ENCODE measurements at regions not wholly inside any gene's neighbourhood (a gene's known extent, or its start where the extent isn't known, plus 50 kb on each side); places are given as distances from the start of the nearest gene placed in this dataset.

- DNase-seq: no peak
These were observed 182.9 kb downstream of the KIF26A start for GRCh38 chr14:104321088-104321801.

DNA sequence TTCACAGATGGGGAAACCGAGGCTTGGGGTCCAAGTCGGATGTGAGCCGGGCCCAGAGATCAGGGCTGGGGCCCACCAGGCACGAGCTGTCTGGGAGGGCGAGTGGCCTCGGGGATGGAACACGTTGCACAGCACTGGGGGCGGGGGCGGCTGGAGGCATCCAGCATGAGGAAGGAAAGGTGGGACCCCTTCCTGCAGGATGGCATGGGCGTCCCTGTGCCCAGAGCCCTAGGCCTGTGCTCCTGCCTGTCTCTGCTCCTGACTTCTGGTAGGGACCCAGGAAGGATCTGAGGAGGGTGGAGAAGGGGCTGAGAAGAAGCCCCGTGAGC lies 183.4 kb downstream of the KIF26A start:
- no peak for DNase-seq

GRCh38 chr14:104322531-104323366 lies 184.4 kb downstream of the KIF26A start:
- no peak for DNase-seq

GRCh38 chr14:104323551-104324175 lies 185.3 kb downstream of the KIF26A start:
- no peak for DNase-seq

DNA sequence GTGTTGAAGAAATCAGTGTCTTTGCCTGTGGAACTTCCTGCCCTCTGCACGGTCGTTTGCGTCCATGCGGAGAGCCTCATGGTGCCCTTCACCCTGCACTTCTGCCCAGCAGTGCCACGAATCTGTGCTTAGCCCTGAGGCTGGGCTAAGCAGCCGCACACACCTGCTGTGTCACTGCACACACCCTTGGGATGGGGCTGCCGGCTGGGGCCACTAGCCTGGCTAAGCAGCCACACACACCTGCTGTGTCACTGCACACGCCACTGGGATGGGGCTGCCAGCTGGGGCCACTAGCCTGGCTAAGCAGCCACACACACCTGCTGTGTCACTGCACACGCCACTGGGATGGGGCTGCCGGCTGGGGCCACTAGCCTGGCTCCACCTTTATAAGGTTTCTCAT lies 188.5 kb downstream of the KIF26A start:
- DNase-seq: no peak

GRCh38 chr14:104328607-104329006 lies 190.2 kb downstream of the KIF26A start:
- no peak for DNase-seq

GRCh38 chr14:104329793-104330192 lies 191.4 kb downstream of the KIF26A start:
- no peak for DNase-seq

DNA sequence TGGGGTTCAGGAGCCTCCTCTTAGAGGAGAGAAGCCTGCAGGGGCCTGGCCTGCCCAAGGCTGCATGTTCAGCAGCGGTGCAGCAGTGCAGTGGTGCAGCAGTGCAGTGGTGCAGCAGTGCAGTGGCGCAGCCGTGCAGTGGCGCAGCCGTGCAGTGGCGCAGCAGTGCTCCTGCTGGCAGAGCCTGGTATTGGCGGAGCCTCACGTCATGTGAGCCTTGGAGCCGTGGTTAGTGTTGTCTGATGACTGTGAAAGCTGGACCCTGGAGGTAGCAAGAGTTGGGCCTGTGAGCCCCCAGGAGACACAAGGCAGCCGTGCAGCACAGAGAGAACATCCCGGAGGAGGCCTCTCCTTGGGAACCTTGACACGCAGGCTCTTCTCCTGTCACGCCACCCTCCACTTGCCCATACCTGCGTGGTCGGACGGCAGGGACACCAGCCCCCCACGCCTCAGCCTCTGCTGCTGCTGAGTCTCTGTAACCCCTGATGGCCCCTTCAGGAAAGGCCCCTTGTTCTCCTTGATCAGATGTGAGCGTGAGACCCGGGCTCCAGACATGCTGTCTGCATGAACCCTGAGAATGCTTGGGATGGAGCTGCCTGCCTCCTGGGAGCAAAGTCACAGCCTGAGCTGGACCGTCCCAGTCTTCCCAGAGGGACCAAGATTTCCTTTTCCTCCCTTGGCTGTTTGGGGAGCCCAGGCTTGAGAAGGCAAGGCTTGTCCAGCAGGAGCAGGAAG lies 193.7 kb downstream of the KIF26A start:
- no peak for DNase-seq

DNA sequence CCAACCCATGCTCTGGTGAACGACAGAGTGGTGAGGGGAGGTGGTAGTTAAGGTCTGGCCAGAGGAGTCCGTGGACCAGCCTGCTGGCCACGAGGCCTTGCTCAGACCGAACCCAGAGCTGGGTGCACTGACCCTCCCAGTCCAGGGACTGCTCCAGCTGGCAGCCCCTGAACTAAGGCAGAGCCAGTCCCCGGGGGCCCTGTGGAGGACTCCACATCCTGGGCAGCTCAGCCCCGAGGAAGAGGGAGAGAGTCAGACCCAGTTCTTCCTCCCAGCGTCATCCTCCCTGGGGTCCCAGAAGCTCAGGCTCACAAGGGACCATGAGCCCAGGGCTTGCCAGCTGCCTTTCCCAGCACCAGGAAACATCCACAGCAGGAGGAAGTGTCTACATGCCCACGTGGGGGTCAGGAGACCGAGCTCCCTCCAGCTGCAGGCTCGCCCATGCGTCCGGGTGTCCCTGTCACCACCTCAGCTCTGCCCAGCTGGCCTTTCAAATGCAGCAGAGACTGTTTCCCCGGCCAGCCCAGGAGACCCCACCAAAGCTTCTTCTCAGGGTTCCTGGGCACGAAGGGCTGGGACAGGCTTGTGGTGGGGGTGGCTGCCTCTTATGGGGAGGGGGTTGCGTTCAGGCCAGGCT lies 194.4 kb downstream of the KIF26A start:
- DNase-seq: no peak

DNA sequence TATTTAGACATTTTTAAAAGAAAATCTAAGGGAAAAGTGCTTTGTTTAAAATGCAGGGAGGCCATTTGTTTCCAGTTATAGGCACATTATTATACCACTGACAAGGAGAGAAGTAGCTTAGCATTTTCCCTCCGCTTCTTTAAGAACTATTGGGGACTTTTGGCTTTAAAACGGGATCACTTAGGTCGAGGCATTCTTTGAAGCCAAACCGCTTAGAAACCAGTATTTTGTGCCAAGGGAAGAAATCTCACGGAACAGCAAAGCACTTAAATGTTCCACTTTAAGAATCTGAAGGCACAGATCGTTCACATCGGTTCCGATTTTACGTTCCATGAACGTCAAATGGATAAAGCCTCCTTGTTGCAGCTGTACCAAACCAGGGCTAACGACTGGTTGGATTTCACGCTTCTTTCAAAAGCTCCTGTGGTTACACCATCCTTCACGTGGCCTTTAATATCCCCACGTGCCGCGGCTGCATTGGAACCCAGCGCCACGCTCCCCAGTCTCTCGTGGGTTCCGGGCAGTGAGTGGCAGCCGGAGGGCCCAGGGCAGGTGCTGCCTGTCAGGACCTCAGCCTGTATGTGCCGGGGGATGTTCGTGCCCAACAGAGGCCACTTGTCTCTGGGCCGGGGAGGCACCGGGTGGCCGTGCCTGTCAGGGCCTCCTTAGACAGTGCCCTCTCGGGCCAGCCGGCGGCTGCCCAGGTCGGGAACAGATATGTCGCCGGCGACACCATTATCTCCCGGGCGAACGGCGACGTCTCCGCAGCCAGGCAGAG lies 195.4 kb downstream of the KIF26A start:
- no peak for DNase-seq

DNA sequence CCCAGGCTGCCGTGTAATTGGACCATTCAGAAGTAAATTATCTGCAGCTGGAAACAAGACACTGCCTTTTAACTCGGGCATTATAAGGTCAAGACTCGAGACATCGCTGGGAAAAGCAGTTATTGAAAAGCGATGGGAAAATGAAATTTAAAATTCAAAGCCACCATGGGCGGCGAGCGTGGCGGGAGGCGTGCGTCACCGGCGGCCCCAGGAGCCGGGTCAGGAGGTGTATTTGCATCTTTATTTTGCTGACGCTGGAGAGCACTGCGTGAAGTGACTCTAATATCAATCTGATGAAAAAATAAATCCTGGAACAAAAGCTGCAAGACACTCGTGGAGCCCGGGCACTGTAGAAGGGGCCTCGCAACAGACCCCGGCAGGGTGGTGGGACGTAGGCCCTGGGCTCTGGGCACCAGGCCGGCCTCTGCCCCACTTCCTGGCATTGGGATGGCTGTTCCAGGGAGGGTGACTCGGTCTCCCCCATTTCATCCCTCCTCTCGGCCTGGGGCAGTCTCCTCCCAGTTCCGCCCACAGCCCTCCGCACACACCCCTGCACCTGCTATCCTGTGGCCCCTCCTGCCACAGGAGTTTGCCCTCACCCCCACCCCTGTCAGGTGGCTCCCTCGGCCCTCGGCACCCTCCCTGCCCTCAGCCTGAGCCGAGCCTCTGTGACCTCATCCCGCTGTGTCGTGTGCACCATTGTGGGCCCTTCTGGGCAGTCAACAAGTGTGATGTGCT lies 196.2 kb downstream of the KIF26A start:
- no peak for DNase-seq

GRCh38 chr14:104335176-104335575 lies 196.8 kb downstream of the KIF26A start:
- DNase-seq: no peak

DNA sequence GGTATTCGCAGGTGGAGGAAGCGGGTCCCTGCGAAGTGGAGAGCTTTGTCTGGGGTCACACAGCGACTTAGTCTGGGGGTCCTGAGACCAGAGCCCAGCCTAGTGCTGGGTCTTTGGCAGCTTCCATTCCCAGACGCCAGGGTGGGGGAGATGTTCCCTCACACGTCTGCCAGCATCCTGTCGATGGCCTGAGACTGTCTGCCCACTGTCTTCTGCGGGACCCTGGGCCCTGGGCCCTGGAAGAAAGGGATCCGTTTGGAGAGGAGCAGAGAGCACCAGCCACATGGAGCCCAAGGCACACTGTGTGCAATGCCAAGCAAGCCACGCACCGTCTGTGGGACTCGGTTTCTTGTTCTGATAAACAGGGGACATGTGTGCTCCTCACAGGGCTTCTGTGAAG lies 197.2 kb downstream of the KIF26A start:
- no peak for DNase-seq

- DNase-seq: no peak
These were observed 199.0 kb downstream of the KIF26A start for GRCh38 chr14:104337351-104337750.

GRCh38 chr14:104339361-104339760 lies 201.0 kb downstream of the KIF26A start:
- DNase-seq: no peak

- no peak for DNase-seq
These were observed 201.4 kb downstream of the KIF26A start for GRCh38 chr14:104339829-104340228.

DNA sequence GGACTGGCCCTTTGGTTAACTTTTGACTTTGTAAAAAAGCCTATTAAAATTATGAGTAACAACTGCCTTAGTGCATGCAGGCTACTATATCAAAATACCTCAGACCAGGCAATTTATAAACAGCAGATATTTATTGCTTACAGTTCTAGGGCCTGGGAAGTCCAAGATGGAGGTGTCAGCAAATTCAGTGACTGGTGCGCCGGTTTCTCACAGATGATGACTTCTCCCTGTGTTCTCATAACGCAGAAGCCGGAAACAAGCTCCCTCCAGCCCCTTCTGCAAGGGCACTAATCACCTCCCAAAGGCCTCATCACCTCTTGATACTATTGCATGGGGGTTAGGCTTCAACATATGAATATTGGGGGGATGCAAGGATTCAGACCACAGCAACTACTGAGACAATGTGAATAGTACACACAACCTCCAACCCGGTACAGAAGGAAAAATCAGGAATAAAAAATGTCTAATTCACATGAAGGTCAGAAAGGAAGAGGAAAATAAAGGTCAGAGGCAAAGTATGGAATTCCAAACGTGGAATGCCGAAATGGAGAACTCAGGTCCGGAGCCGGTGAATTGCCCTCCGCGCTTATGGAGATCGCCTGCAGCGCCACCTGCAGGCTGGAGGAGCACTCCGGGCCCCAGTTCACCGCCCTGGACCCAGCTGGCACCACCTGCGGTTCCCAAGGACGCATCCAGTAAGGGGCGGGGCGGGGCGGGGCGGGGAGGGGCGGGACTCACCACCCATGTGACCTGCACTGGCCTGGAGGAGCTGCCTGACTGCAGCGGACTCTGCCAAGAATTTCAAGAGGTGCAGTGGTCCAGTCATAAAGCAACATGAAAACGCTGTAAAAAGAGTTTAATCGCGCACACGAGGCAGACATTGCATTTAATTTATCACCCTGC lies 203.4 kb downstream of the KIF26A start:
- no peak for DNase-seq

- DNase-seq: no peak
These were observed 204.3 kb downstream of the KIF26A start for GRCh38 chr14:104342435-104343293.

GRCh38 chr14:104343294-104343625 lies 204.9 kb downstream of the KIF26A start:
- no peak for DNase-seq

Measured in CD4-positive, alpha-beta T cell treated with Interleukin-15 for 1 hour (primary cell).